NCI-H2081 (cell line): ENCODE measurements at regions not wholly inside any gene's neighbourhood (a gene's known extent, or its start where the extent isn't known, plus 50 kb on each side); places are given as distances from the start of the nearest gene placed in this dataset.

Experiments
- DNase-seq, 2 experiments: peaks; one replicate each; lab custom pipeline; 2025; lab: John Stamatoyannopoulos, UW

- DNase-seq: no peak
Observed at GRCh38 chr13:34116651-34117050, 298.7 kb downstream of the RFC3 start.

GRCh38 chr13:34124666-34125306 is 306.8 kb downstream of the RFC3 start:
- peak; percentile 95 to 98 for DNase-seq

GRCh38 chr13:34127523-34127922 is 309.6 kb downstream of the RFC3 start:
- DNase-seq: no peak

- no peak for DNase-seq
Observed at GRCh38 chr13:34128661-34129060, 310.7 kb downstream of the RFC3 start.

- no peak for DNase-seq
Observed at GRCh38 chr13:34129436-34129835, 311.5 kb downstream of the RFC3 start.

GRCh38 chr13:34137200-34137599 is 319.3 kb downstream of the RFC3 start:
- no peak for DNase-seq

GRCh38 chr13:34139660-34140227 is 321.8 kb downstream of the RFC3 start:
- DNase-seq: peak; percentile 3 to 14

- no peak for DNase-seq
Observed at GRCh38 chr13:34143637-34144036, 325.7 kb downstream of the RFC3 start.

- DNase-seq: no peak
Observed at GRCh38 chr13:34144142-34144541, 326.2 kb downstream of the RFC3 start.

GRCh38 chr13:34145061-34145460 is 327.1 kb downstream of the RFC3 start:
- DNase-seq: peak in 1 of 2 experiments; percentile 12

GRCh38 chr13:34148359-34148758 is 330.4 kb downstream of the RFC3 start:
- DNase-seq: no peak

GRCh38 chr13:34151885-34152284 is 333.9 kb downstream of the RFC3 start:
- DNase-seq: no peak

GRCh38 chr13:34152409-34152808 is 334.5 kb downstream of the RFC3 start:
- DNase-seq: no peak

GRCh38 chr13:34152996-34153395 is 335.0 kb downstream of the RFC3 start:
- DNase-seq: no peak

GRCh38 chr13:34153428-34154180 is 335.7 kb downstream of the RFC3 start:
- DNase-seq: no peak

- peak; percentile 5 to 48 for DNase-seq
Observed at GRCh38 chr13:34155931-34156607, 338.1 kb downstream of the RFC3 start.

- peak; percentile 71 to 93 for DNase-seq
Observed at GRCh38 chr13:34156841-34157365, 339.0 kb downstream of the RFC3 start.

- DNase-seq: no peak
Observed at GRCh38 chr13:34159946-34160345, 342.0 kb downstream of the RFC3 start.

GRCh38 chr13:34161931-34162543 is 344.1 kb downstream of the RFC3 start:
- DNase-seq: peak; percentile 39 to 81

GRCh38 chr13:34162544-34162933 is 344.6 kb downstream of the RFC3 start:
- DNase-seq: no peak

- DNase-seq: no peak
Observed at GRCh38 chr13:34164582-34164981, 346.6 kb downstream of the RFC3 start.

GRCh38 chr13:34165158-34165557 is 347.2 kb downstream of the RFC3 start:
- no peak for DNase-seq
